ENCODE measurements at regions not wholly inside any gene's neighbourhood (a gene's known extent, or its start where the extent isn't known, plus 50 kb on each side); places are given as distances from the start of the nearest gene placed in this dataset.

DNA sequence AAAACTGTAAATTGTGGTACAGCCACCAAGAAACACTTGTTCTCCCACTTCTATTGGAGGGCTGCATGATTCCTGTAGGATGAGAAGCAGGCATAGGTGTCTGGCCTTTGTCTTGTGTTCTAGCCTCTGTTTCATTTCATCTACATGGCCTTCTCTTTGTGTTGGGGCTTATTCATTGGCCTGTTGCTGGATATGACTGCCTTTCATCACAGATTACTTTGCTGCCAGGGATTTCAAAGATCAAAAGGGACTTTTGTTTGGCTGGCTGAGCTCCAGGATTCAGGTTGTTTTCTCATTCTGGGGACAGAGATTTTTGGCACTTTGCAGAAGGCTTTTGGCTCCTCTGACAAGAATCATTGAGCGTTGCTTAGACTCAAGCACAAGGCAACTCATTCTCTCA is 803.8 kb upstream of the TSPY4 start:
- intact Hi-C loops (cut with DNase I; ENCODE audit: low total_unique reads) = no loop called here

DNA sequence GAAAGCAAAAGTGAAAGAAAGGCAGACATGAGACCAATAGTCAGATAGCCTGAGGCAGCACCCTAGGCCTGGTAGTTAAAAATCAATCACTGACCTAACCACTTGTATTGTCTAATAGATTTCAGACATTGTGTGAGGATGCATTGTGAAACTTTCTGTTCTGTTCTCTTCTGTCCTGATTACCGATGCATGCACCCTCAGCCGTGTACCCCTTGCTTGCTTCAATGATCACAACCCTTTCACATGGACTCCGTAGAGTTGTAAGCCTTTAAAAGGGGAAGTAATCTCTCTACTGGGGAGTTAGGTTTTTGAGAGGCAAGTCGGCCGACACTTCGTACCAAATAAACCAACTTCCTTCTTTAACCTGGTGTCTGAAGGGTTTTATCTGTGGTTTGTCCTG is 801.6 kb upstream of the TSPY4 start:
- no peak for DNase-seq
- TF ChIP-seq, protein P1, sequence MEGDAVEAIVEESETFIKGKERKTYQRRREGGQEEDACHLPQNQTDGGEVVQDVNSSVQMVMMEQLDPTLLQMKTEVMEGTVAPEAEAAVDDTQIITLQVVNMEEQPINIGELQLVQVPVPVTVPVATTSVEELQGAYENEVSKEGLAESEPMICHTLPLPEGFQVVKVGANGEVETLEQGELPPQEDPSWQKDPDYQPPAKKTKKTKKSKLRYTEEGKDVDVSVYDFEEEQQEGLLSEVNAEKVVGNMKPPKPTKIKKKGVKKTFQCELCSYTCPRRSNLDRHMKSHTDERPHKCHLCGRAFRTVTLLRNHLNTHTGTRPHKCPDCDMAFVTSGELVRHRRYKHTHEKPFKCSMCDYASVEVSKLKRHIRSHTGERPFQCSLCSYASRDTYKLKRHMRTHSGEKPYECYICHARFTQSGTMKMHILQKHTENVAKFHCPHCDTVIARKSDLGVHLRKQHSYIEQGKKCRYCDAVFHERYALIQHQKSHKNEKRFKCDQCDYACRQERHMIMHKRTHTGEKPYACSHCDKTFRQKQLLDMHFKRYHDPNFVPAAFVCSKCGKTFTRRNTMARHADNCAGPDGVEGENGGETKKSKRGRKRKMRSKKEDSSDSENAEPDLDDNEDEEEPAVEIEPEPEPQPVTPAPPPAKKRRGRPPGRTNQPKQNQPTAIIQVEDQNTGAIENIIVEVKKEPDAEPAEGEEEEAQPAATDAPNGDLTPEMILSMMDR (IDR thresholded peaks at IDR 0.05 in 4 of 5, conservative IDR thresholded peaks at IDR 0.05 in 1 of 5) = no peak
- Histone ChIP-seq H3K4me1 (no peaks in the 10 kb centered on the region), H3K27me3 (no peaks in the 10 kb centered on the region), H3K9me3 (no peaks in the 10 kb centered on the region), H3K4me3 (no peak overlapping the region), H3K36me3 (no peaks in the 10 kb centered on the region), H3K27ac (no peak overlapping the region)
- ATAC-seq = no peak
- in situ Hi-C loops (cut with MboI; ENCODE audit: low sequenced_read_pairs in 4 of 4) = no loop called here
- intact Hi-C loops (cut with DNase I; ENCODE audit: low total_unique reads) = no loop called here

More for the DNA sequence above, 803.8 kb upstream of the TSPY4 start:
- DNase-seq (no peak), ATAC-seq (no peak)
- Histone ChIP-seq H3K4me3 (no peak overlapping the region), H3K9me3 (no peaks in the 10 kb centered on the region), H3K27ac (no peak overlapping the region), H3K27me3 (no peaks in the 10 kb centered on the region), H3K4me1 (no peaks in the 10 kb centered on the region), H3K36me3 (no peaks in the 10 kb centered on the region)
- in situ Hi-C loops (cut with MboI; ENCODE audit: low sequenced_read_pairs in 4 of 4) = no loop called here
- TF ChIP-seq, protein P1 (IDR thresholded peaks at IDR 0.05 in 4 of 5, conservative IDR thresholded peaks at IDR 0.05 in 1 of 5) = no peak
- no peak for TF ChIP-seq POLR2A (IDR thresholded peaks at IDR 0.05)

DNA sequence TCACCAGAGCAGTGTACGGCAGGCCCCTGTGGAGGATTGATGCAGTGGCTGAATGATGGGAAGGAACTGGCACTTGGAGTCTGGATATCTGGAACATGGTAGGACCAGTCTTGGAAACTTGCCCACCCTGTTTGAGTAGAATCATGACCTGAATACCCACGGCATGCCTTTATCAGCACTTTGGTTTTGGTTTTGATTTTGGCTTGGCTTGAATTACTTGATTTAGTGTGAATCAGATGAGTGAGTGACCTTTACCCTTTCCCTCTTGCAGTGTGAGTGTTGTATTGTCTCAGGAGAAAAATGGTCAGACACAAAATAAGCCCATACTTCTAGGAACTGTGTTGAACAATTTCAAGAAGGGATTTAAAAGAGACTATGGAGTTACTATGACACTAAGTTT is 801.0 kb upstream of the TSPY4 start:
- in situ Hi-C loops (cut with MboI; ENCODE audit: low sequenced_read_pairs in 4 of 4) = no loop called here
- Histone ChIP-seq H3K27me3 (no peaks in the 10 kb centered on the region), H3K27ac (no peak overlapping the region), H3K4me3 (no peak overlapping the region), H3K36me3 (no peaks in the 10 kb centered on the region), H3K9me3 (no peaks in the 10 kb centered on the region), H3K4me1 (no peaks in the 10 kb centered on the region)
- intact Hi-C loops (cut with DNase I; ENCODE audit: low total_unique reads) = no loop called here
- ATAC-seq (no peak), DNase-seq (no peak)
- TF ChIP-seq, protein P1 (IDR thresholded peaks at IDR 0.05 in 4 of 5, conservative IDR thresholded peaks at IDR 0.05 in 1 of 5) = no peak
- no peak for TF ChIP-seq POLR2A (IDR thresholded peaks at IDR 0.05)

DNA sequence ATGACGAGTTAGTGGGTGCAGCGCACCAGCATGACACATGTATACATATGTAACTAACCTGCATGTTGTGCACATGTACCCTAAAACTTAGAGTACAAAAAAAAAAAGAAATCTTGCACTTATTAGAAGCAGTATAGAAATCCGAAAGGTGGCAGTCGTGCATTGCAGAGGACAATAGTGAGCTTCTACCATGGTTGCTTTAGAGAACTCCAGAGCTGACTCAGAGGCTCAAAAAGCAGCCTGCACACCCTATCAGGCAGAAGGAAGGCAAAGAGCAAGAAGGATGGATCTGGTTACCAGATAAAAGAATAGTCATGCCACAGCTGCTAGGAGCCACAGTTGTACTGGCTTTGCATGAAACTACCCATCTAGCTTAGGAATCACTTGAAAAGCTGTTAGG is 796.0 kb upstream of the TSPY4 start:
- H3K4me1 ChIP-seq = no peaks in the 10 kb centered on the region
- no peaks in the 10 kb centered on the region for H3K9me3 ChIP-seq
- in situ Hi-C loops (cut with MboI; ENCODE audit: low sequenced_read_pairs in 4 of 4) = no loop called here
- DNase-seq = no peak
- TF ChIP-seq, protein P1 (IDR thresholded peaks at IDR 0.05 in 4 of 5, conservative IDR thresholded peaks at IDR 0.05 in 1 of 5) = no peak
- no peak for TF ChIP-seq POLR2A (IDR thresholded peaks at IDR 0.05)
- H3K36me3 ChIP-seq = no peaks in the 10 kb centered on the region
- H3K27me3 ChIP-seq = no peaks in the 10 kb centered on the region
- H3K4me3 ChIP-seq = no peak overlapping the region
- intact Hi-C loops (cut with DNase I; ENCODE audit: low total_unique reads) = no loop called here
- H3K27ac ChIP-seq = no peak overlapping the region
- no peak for ATAC-seq

DNA sequence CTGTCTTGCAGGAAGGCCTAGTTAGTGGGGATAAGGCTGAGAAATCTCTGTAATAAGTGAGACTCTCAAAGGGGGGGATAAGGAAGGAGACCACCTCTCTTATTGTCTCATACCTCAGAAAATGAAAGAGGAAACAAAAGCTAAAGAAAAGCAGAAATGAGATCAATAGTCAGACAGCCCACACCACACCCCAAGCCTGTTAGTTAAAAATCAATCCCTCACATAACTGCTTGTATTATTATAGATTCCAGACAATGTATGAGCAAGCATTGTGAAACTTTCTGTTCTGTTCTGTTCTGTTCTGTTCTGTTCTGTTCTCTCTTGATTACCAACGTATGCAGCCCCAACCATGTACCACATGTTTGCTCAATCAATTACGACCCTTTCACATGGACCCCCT is 792.5 kb upstream of the TSPY4 start:
- Histone ChIP-seq H3K36me3 (no peaks in the 10 kb centered on the region), H3K27ac (no peak overlapping the region), H3K9me3 (no peaks in the 10 kb centered on the region), H3K4me1 (no peaks in the 10 kb centered on the region), H3K4me3 (no peak overlapping the region), H3K27me3 (no peaks in the 10 kb centered on the region)
- TF ChIP-seq, protein P1 (IDR thresholded peaks at IDR 0.05 in 4 of 5, conservative IDR thresholded peaks at IDR 0.05 in 1 of 5) = no peak
- TF ChIP-seq POLR2A (IDR thresholded peaks at IDR 0.05) = no peak
- intact Hi-C loops (cut with DNase I; ENCODE audit: low total_unique reads) = no loop called here
- in situ Hi-C loops (cut with MboI; ENCODE audit: low sequenced_read_pairs in 4 of 4) = no loop called here
- DNase-seq (no peak), ATAC-seq (no peak)

All from gastrocnemius medialis (tissue), 4 donors.